ENCODE measurements at regions not wholly inside any gene's neighbourhood (a gene's known extent, or its start where the extent isn't known, plus 50 kb on each side); places are given as distances from the start of the nearest gene placed in this dataset.

DNA sequence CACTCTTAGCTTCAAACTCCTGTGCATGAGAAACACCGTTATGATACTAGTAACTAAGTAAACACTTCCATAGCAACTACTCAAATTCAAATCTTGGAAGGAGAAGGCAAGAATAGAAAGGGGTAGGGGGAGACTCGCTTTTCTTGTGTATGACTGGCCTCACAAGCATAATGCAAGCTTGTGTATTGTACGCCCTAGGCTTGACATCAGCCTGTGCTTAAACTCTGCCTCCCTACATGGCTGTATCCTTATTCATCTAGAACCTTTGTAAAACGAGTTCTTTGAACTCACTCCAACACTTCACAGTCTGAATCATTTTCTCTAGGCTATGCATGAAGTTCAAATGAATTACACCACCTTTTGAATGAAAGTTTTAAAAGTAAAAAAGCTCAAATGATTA lies 1071.2 kb upstream of the ADGRL3 start:
- intact Hi-C loops (cut with micrococcal nuclease; ENCODE audit: unreplicated experiment) (no loop called here), in situ Hi-C loops (cut with HindIII; ENCODE audit: extremely low pct_ligation_motif_present, low pct_unique_long_range_greater_than_20kb) (no loop called here)
- H3K4me1 ChIP-seq (ENCODE audit: insufficient read depth, low read length) = no peaks in the 10 kb centered on the region
- FAIRE-seq (no peak), DNase-seq (ENCODE audit: low spot score) (no peak), ATAC-seq (no peak)
- no peaks in the 10 kb centered on the region for H3K9me3 ChIP-seq (ENCODE audit: low read length)
- H3K27me3 ChIP-seq (ENCODE audit: control insufficient read depth in 1 of 2, insufficient read depth in 2 of 2, low read length in 2 of 2) = no peaks in the 10 kb centered on the region
- H3K79me2 ChIP-seq (ENCODE audit: insufficient read depth, low read length) = no peaks in the 10 kb centered on the region
- no peak overlapping the region for H3K4me2 ChIP-seq (ENCODE audit: low read depth, low read length)
- TF ChIP-seq FOXP1 (IDR thresholded peaks at IDR 0.05) (no peak), FOXP1 (CRISPR knock-in tag; IDR thresholded peaks at IDR 0.05) (no peak), ZMYM2 (CRISPR knock-in tag; IDR thresholded peaks at IDR 0.05) (no peak)
- BruUV-seq (replicated peaks) = no TSS peak
- no peaks in the 10 kb centered on the region for H4K20me1 ChIP-seq (ENCODE audit: insufficient read depth, low read length)
- no peak overlapping the region for H3K9ac ChIP-seq (ENCODE audit: insufficient read depth, low read depth, low read length)
- ChIA-PET CTCF (ENCODE audit: low intra/inter-chr PET ratio, low total read pairs) (no interaction called here), POLR2A (no interaction called here)
- WGBS (ENCODE audit: low lambda C conversion rate) = 4% methylated on average over 4 of the region's 4 CpGs
- H3K4me3 ChIP-seq (replicated peaks in 1 of 3; ENCODE audit: insufficient read depth in 1 of 3, low read depth in 2 of 3, low read length in 3 of 3) = no peak overlapping the region
- H3K36me3 ChIP-seq (replicated peaks in 1 of 2; ENCODE audit: control insufficient read depth in 1 of 2, insufficient read depth in 2 of 2, low read length in 2 of 2) = no peaks in the 10 kb centered on the region
- H3K27ac ChIP-seq (ENCODE audit: extremely low read length, insufficient read depth, low read length) = no peak overlapping the region
- H2AFZ ChIP-seq (ENCODE audit: low read length) = no peak overlapping the region

DNA sequence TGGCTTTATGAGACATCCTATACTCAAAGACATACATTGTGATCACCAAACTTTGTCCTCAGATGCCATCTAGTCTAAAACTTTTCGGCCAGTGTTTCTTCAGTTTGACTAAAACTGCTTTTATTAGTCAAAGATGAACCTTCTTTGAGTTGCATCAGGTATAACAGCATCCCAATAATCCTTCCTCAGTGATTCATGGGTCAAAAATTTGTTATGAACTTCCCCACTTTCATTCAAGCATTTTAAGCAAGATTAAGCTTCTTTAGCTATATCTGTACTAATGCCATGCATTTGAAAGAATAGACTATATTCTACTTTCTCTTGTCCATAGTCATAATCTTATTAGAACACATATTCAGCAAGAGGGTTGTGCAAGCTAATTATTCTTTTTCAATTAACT lies 1070.4 kb upstream of the ADGRL3 start:
- ChIA-PET CTCF (ENCODE audit: low intra/inter-chr PET ratio, low total read pairs) (no interaction called here), POLR2A (no interaction called here)
- Histone ChIP-seq H3K9me3 (ENCODE audit: low read length) (no peaks in the 10 kb centered on the region), H3K9ac (ENCODE audit: insufficient read depth, low read depth, low read length) (no peak overlapping the region), H2AFZ (ENCODE audit: low read length) (no peak overlapping the region), H4K20me1 (ENCODE audit: insufficient read depth, low read length) (no peaks in the 10 kb centered on the region), H3K79me2 (ENCODE audit: insufficient read depth, low read length) (no peaks in the 10 kb centered on the region), H3K4me2 (ENCODE audit: low read depth, low read length) (no peak overlapping the region), H3K27me3 (ENCODE audit: control insufficient read depth in 1 of 2, insufficient read depth in 2 of 2, low read length in 2 of 2) (no peaks in the 10 kb centered on the region), H3K27ac (ENCODE audit: extremely low read length, insufficient read depth, low read length) (no peak overlapping the region), H3K4me1 (ENCODE audit: insufficient read depth, low read length) (no peaks in the 10 kb centered on the region), H3K4me3 (replicated peaks in 1 of 3; ENCODE audit: insufficient read depth in 1 of 3, low read depth in 2 of 3, low read length in 3 of 3) (no peak overlapping the region), H3K36me3 (replicated peaks in 1 of 2; ENCODE audit: control insufficient read depth in 1 of 2, insufficient read depth in 2 of 2, low read length in 2 of 2) (no peaks in the 10 kb centered on the region)
- intact Hi-C loops (cut with micrococcal nuclease; ENCODE audit: unreplicated experiment) = no loop called here
- no TSS peak for BruUV-seq (replicated peaks)
- in situ Hi-C loops (cut with HindIII; ENCODE audit: extremely low pct_ligation_motif_present, low pct_unique_long_range_greater_than_20kb) = no loop called here
- FAIRE-seq (no peak), ATAC-seq (no peak), DNase-seq (ENCODE audit: low spot score) (no peak)
- 0% methylated on average over 1 of the region's 1 CpG for WGBS (ENCODE audit: low lambda C conversion rate)
- TF ChIP-seq AGO2 (optimal IDR thresholded peaks at IDR 0.05; ENCODE audit: low read depth, low read length) (no peak), AGO1 (IDR thresholded peaks at IDR 0.05; ENCODE audit: low read depth, low read length, poor library complexity, severe bottlenecking) (no peak), MIXL1 (CRISPR knock-in tag; IDR thresholded peaks at IDR 0.05) (no peak), MXD4 (CRISPR knock-in tag; IDR thresholded peaks at IDR 0.05) (no peak), ARNT2 (CRISPR knock-in tag; IDR thresholded peaks at IDR 0.05; ENCODE audit: low read depth) (no peak), CENPT (CRISPR knock-in tag; IDR thresholded peaks at IDR 0.05; ENCODE audit: low read depth) (no peak)
